Activated CD4-positive, alpha-beta T cell treated with anti-CD3 and anti-CD28 coated beads, Interleukin-2, Interleukin-6, amounts not matched to agents 100 ng/mL and 50 ng/mL, durations not matched to agents 16 hours and 8 hours (primary cell): ENCODE measurements at regions not wholly inside any gene's neighbourhood (a gene's known extent, or its start where the extent isn't known, plus 50 kb on each side); places are given as distances from the start of the nearest gene placed in this dataset.

ENCODE experiments used
- DNase-seq: peaks from one replicate; pipeline ENCODE4 v3.0.0-alpha.2; 2020

DNA sequence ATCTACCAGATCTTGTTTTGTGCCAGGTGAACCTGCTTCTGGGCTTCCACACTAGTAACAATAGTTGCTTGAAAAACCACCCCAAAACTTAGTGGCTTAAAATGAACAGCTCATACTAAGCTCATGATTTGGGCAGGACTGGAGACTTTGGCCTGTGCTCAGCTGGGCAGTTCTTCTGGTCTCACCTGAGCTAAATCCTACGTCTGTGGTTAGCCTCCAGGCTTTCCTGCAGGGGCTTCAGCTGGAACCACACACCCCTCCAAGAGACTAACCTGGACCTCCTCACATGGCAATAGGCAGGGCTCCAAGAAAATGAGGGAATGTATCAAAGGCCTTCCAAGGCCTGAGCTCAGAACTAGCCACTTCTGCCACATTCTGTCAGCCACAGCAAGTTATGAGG, 144.1 kb downstream of the CD8B2 start:
- DNase-seq: no peak

DNA sequence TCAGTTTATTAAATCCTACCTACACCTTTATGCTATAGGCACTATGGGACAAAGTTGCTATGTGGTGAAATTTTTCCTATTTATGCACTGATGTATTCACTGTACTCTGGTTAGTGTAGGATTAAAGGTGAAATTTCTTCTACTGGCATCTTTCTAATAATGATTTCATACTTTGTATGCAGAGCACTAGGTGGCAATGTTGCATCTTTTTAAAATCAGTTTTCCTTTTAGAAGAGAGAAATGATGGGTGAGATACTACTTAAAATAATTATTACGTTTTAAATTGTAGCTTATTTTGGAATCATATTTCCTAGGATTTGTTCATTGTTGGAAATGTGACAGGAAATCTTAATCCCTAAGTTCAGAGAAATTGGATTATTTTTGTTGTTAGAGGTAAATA, 150.9 kb downstream of the CD8B2 start:
- no peak for DNase-seq

DNA sequence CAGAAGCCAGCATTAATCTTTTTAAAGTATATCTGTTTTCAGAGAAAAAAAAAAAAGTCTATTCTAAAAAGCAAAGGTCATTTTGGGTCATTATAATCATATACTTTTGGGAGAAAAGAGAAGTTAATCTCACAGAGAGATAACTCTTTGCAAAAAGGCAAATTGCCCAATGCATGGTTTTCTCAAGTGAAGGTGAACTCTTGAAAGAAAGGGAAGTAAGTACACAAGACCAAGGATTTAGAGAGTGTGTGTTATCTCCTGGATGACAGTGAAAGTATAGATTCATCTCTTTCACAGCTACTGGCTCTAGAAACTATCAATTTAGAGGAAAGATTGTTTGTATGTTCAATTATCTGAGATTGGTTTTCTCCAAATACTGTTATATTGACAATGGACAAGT, 151.4 kb downstream of the CD8B2 start:
- DNase-seq: no peak

DNA sequence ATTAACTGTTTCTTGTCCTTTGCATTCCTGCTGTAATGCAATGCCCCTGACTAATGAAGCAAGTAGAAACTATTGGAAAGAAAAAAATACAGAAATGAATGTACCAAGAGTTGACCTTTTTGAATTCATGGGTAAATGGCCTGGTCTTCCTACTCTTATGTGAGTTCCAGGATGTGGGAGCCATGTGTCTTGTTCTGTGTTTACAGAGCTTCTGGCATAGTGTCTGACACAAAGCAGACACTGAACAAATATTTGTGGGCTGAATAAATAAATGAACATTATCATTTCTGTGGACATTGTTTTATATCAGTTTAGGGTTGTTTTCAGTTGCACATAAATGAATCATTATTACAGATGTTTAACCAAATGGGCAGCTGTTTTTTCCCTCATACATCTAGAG, 155.5 kb downstream of the CD8B2 start:
- no peak for DNase-seq

DNA sequence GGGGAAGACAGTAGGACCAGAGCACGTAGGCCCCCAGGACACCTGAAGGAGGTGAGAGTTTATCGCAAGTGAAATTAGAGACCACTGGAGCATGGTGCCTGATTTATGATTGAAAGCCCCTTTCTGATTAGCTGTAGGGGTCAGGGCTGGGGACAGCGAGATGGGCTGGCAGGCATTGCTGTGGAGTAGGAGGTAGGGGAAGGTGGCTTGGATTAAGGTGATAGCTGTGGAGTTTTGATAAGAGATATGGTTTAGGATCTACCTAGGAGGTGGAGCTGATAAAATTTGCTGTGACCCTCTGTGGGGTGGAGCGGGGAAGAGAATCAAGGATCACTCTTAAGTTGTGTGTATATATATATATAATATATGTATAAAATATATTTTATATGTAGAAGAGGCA, 157.5 kb downstream of the CD8B2 start:
- no peak for DNase-seq

DNA sequence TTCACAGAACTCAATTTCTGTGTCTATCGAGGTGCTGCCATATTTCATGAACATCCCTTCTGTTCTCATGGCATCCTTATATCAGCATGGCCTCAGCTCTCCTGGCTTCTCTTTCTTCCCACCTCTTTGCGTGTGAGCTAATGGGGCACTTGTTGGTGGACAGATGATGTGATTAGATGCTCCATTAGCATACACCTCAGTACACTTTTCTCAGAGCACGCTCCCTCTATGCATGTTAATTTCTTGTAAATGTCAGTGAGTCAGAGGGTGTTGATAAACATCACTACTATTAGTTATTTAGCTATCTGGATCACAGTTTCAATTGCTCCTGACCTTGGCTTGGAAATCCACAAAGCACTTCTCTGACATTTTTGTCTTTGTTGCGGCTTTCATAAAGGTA, 159.4 kb downstream of the CD8B2 start:
- no peak for DNase-seq

DNA sequence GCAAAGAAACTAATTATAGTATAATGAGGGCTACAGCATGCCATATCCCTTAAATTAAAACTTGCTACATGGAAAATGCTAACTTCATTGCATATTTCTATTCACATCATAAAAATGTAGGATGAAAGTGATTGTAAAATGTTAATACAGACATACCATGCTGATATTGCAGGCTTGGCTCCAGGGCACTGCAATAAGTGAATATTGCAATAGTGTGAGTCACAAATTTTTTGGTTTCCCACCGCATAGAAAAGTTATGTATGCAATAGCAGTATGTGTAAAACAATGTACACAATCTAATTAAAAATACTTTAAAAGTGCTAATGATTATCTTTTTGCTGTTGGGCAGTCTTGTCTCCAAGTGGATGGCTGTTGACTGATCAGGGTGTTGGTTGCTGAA, 162.1 kb downstream of the CD8B2 start:
- DNase-seq: no peak

DNA sequence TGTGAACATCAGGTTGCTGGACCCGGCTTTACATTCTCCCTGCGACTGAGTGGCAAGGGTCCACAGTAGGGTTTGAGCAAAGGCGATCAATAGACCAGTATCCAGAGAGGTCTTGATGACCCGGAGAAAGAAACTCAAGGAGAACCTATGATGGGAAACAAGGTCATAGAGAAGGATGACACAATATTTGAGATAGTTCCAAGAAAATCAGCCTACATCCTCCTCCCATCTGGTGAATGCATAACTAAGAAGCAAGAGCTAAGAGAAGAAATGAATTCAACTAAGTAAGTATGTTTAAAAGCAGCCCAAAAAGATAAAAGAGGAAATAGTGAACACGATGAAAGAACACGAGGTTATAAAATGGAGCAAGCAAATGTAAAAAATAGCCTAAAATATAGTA, 166.3 kb downstream of the CD8B2 start:
- no peak for DNase-seq

DNA sequence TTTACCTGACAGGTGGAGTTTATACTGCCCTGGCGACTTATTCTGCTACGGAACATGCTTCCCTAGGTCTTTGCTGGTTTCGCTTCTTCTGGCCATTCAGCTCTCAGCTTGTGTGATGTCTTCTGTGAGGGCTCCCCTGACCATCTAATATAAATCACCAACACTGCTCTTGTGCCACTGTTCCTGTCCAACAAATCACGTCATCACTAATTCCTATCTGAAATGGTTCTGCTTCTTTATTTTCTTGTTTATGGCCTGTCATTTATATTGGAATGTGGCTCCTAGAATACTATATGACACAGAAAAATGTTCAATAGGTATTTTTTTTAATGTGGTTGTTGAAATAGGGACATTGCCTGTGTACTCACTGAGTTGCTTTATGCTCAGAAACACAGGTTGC, 171.5 kb downstream of the CD8B2 start:
- no peak for DNase-seq

DNA sequence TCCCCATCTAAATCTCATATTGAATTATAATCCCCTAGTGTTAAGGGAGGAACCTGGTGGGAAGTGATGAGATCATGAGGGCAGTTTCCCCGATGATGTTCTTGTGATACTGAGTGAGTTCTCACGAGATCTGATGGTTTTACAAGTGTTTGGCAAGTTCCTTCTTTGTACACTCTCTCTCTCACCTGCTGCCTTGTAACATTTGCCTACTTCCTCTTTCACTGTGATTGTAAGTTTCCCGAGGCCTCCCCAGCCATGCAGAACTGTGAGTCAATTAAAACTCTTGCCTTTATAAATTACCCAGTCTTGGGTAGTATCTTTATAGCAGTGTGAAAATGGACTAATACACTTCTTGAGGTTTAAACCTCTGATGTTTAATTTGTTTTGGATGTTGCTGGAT, 177.5 kb downstream of the CD8B2 start:
- no peak for DNase-seq

DNA sequence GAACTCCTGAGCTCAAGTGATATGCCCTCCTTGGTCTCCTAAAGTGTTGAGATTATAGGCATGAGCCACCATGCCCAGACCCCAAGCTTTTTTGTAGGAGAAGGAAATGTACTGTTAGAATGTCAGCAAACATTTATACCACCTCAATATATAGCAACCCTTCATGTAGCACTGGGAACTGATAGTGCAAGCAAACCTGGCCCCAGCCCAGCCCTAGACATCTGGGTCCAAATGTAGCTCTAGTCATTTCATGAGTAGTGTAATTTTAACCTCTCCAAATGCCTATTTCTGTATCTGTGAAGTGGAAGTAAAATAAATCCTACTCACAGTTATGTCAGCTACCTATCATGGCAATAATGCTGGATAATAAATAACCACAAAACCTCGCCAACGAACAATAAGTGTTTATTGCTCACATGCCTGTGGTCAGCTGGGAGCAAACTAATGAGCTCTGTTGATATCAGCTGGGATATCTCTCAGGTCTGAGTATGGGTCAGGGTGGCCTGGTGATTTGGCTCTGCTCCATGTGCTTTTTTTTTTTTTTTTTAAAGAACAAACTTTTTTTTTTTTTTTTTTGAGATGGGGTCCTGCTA, 180.4 kb downstream of the CD8B2 start:
- DNase-seq: no peak

DNA sequence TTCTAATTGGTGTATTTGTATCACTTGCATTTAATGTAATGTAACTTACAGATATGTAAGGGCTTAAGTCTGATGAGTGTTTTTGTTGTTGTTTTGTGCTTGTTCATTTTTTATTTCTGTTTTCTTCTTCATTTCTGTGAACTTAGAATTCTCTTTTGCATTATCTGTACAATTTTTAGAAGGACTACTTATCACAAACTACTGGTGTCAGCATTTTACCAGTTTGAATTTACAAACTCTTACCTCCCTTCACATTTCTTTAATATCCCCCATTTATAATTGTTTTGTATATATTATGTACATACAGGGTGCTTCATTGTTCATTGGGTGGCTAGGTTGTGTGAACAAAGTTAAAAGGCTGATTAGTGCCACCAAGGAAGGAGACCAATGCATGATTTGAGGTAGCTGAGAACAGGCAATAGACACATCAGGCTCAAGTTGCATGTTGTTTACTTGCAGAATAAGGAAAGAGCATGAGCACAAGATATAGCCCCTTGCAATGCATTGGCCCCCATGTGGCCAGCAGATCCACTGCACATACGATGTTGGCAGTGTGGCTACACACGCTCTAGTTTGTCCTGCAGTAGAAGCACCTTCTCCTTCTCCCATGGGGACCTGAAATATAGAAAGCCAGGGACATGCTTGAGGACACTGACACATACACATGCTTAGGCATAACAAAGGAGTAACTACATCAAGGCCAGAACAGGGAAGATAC, 198.2 kb downstream of the CD8B2 start:
- DNase-seq: no peak

DNA sequence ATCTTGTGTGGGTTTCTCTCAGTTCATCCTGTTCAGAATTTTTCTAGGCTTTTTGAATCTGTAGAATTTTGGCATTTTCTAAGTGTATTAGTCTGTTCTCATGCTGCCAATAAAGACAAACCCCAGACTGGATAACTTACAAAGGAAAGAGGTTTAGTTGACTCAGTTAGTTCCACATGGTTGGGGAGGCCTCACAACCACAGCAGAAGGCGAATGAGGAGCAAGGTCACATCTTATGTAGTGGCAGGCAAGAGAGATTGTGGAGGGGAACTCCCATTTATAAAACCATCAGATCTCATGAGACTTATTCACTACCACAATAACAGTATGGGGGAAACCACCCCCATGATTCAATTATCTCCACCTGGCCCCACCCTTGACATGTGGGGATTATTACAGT, 199.2 kb downstream of the ST6GAL2 start:
- DNase-seq: no peak

DNA sequence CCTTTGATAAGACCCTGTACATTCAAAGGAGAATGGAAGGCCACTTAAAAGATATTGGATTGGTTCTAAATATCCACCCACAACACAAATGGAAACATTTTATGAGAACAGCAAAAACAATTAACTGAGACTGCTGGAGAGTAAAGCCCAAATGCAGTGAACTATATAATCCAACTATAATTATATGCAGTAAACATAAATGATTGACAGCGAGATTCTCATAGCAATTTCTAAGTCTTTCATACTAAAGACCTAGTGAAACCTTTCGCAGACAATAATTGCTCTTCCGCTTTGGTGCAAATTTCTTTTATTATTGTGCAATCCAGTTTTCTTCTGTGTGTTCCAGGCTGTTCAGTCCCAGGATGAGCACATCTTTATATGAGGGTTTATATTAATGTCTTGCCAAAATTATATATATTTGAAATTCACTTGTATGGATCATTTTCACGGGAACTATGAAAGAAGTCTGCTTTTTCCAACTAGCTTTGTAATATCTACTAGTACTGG, 190.9 kb downstream of the ST6GAL2 start:
- DNase-seq: no peak

DNA sequence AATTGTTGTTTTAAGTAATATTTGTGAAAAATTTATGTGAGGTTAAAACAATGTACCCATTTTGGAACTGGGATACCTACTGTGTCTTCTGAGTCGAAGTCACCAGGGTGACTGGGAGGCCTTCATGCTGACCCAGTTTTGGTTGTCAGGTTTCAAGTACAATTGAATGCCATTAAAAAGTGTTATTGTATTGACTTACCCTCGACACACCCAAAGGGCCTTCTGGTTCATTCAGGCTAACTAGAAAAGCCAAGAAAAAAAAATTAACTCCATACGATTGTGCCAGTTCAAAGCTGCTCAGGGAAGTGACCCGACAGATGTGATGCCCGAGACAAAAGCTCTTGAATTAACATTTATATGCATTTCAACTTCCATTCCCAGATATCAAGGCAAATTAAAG, 190.0 kb downstream of the ST6GAL2 start:
- DNase-seq: no peak

DNA sequence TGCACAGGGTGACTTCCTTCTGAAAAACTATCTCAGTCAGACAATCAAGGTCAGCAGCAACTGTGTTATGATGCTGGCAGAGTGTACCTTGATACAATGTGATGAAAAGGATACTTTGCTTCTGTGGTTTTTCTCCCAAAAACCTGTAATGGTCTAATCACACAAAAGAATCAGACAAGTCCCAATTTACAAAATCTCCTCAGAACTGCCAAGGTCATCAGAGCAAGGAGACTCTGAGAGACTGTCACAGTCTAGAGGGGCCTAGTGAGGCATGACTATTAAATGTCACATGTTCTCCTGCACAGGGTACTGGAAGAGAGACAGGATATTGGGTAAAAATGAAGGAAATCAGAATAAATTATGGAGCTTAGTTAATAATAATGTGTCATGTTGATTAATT, 185.4 kb downstream of the ST6GAL2 start:
- no peak for DNase-seq

DNA sequence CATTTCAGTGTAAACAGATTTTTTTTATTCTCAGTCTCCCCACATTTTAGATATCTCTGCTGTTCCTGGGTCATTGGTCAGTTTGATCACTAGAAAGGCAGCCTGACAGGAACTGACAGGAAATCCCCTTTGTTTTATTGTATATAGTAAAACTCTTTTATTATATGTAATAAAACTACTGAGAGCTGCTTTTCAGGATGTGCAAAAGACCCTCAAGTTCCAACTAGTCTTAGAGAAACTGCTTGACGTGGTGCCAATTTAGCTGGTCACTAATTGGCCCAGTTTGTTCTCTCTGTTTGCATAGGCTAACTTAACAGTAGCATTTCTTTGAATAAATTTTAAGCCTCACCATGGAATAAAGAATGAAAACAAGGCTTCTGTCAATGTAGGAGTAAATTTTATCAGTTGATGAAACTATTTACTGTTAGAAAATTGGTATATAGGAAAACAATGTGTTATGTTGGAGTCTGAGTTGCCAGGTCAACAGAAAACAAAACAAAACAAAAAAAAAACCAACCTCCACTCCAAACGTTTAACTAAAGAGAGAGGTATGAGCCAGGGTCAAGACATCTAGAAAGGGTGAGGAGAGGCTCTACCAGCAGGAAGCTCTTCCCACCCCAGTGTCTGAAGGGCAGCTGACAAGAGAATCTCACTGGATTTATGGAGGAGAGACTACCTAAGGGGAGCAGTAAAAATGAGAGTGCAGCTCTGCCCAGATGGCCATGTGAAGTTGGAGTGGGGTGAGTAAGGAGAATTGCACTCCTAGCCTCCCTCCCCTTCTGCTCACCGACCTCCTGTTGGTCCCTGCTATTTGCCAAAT, 184.6 kb downstream of the ST6GAL2 start:
- DNase-seq: no peak

DNA sequence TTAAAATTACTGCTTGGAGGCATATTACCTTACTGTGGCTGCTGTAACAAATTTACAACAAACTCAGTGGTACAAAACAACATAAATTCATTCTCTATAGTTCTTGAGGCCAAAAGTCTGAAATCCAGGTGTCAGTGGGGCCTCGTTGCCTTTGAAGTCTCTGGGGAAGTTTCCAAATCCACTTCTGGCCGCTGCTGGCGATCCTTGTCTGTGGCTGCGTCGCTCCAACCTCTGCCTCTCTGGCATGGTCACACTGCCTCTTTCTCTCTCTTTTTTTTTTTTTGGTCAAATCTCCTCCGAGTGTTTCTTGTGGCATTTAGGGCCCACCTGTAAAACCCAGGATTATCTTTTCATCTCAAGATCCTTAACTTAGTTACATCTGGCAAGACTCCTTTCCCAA, 182.8 kb downstream of the ST6GAL2 start:
- no peak for DNase-seq

DNA sequence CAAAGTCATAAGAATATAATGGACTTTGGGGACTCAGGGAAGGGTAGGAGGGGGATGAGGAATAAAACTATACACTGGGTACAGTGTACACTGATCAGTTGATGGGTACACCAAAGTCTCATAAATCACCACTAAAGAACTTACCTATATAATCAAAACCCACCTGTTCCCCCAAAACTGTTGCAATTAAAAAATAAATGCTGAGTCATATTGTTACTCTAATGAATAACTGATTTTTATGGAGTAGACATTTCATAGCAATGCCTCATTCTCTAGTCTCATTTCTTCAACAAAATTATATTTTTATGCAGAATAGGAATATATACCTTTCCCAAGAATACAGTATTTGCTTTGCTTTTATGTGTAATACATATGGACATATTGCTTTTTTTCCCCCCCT, 181.2 kb downstream of the ST6GAL2 start:
- DNase-seq: no peak

DNA sequence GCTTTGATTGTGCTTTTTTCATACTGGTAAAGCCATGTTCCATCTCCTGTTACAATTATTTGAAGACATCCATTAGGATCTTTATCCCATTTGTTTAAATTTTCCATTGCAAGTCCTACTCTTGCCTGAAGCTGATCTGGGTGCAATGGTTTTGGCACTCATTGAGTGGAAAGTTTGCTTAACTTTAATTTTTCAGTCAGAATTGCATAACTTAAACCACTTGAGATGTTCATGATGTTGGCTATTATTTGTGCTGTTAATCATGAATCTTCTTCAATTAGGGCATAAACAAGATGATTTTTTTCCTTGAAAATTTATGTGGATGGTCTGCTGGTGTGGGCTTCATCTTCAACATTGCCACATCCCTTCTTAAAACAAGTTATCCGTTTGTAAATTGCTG, 180.1 kb downstream of the ST6GAL2 start:
- no peak for DNase-seq

DNA sequence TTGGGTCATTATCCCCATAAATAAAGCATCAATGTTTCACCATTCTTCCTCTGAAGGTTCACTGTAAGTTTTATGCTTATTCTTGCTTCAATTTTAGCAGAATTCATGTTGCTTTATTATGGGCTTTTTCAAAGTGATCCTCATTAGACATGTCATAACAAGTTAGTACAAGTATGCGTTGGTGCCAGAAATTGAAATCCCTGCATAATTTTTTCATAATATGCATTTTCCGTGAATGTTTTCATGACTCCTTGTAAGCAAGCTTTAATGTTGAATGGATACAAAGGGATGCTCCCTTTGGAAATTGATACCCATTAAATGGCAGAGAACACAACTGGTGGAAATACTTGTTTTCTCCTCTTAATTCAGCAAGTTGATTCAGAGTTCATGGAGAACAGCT, 179.7 kb downstream of the ST6GAL2 start:
- DNase-seq: no peak

DNA sequence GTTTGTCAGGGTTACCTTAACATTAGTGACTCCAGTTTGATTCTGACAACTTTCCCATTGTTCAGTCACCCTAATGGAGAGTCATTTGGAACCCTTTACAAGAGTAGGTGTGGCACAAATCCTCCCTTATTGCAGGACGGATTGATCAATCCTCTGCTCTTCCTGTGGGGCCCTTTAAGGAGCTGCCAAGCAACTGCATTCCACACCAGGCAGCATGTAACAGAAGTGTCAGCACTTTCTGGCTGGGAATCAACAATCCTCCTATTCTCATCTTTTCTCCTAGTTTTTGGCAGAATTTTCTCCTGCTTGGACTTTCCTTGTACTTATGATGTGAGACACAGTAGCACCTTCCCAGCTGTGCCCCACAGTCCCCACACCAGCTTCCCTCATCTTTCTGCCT, 177.8 kb downstream of the ST6GAL2 start:
- no peak for DNase-seq

DNA sequence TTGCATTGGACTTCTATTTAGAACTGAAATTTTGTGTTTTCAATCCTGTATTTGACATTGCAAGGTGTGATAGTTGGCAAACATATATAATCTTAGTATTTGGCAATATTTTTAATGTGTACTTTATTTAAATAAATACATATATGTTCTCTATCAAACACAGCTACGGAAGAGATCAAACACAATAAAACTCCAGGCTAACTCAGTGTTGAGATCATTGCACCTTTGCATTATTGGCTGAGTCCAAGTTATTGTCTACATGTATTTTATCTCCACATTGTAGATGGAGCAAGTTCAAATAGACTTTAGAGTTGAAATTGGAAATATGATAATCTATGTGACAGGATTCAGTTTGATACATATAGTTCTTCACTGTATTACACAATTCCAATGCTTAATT, 176.7 kb downstream of the ST6GAL2 start:
- DNase-seq: no peak

DNA sequence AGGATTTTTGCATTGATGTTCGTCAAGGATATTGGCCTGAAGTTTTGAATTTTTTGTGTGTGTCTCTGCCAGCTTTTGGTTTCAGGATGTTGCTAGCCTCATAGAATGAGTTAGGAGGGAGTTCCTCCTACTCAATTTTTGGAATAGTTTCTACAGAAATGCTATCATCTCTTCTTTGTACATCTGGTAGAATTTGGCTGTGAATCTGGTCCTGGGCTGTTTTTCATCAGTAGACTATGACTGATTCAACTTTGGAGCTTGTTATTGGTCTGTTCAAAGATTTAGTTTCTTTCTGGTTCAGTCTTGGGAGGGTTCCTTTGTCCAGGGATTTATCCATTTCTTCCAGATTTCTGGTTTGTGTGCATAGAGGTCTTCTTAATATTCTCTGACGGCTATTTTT, 166.7 kb downstream of the ST6GAL2 start:
- no peak for DNase-seq
